ENCODE measurements at regions not wholly inside any gene's neighbourhood (a gene's known extent, or its start where the extent isn't known, plus 50 kb on each side); places are given as distances from the start of the nearest gene placed in this dataset.
"Not testable (repeated sequence)": the region's sequence is repeated elsewhere in the genome, so short reads cannot be mapped to it uniquely, and the experiment has no call there.

DNA sequence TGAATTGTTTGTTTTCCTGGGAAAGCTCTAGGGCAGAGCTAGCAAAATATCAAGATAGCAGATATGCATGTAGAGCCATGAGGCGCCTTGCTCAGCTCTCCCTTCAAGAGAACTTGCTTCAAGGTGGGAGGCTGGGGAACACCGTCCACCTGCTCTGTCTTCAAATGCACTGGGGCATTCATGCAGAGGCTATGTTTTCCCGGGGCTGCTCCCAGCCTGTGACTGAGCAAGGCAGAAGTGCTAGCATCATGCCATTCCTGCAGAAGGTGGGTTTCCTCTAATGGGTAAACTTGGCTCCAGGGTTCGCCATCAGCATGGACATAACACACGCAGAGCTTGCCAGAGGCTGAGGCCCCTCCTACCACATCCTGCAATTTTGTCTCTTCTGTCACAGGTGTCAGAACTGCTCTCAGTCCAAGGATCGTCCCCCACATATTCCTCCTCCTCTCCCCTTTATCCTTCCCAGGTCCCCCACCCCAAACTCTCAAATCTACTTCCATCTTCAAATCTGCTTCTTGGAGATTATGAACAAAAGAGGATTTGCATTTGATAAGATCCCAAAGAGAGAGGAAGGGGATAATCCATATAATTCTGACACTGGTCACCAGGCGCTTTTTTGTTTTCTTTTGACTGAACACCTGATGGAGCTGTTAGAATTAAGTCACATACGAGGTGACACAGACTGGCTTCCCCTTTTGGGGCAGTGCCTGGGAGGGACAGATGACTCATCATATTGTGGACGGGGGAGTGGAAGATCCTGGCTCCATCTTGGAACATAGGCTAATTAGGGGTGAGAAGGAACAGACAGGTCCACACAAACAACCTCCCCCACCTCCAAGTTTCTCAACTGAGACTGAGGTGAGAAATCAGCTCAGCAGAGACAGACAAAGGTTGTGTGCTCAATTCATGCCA is 85.0 kb upstream of the TAF11L2 start:
- no peaks in the 10 kb centered on the region for H3K36me3 ChIP-seq
- 53% methylated on average over 9 of the region's 9 CpGs for WGBS
- no peak overlapping the region for H3K27ac ChIP-seq (replicated peaks in 1 of 4)
- H3K4me1 ChIP-seq: no peaks in the 10 kb centered on the region
- TF ChIP-seq POLR2A (IDR thresholded peaks at IDR 0.05; ENCODE audit: low read depth) (no peak), EP300 (IDR thresholded peaks at IDR 0.05) (no peak), POLR2AphosphoS5 (IDR thresholded peaks at IDR 0.05) (no peak)
- TF ChIP-seq, protein P1, sequence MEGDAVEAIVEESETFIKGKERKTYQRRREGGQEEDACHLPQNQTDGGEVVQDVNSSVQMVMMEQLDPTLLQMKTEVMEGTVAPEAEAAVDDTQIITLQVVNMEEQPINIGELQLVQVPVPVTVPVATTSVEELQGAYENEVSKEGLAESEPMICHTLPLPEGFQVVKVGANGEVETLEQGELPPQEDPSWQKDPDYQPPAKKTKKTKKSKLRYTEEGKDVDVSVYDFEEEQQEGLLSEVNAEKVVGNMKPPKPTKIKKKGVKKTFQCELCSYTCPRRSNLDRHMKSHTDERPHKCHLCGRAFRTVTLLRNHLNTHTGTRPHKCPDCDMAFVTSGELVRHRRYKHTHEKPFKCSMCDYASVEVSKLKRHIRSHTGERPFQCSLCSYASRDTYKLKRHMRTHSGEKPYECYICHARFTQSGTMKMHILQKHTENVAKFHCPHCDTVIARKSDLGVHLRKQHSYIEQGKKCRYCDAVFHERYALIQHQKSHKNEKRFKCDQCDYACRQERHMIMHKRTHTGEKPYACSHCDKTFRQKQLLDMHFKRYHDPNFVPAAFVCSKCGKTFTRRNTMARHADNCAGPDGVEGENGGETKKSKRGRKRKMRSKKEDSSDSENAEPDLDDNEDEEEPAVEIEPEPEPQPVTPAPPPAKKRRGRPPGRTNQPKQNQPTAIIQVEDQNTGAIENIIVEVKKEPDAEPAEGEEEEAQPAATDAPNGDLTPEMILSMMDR (IDR thresholded peaks at IDR 0.05): no peak
- intact Hi-C loops (cut with DNase I): no loop called here
- no peaks in the 10 kb centered on the region for H3K27me3 ChIP-seq
- no peak overlapping the region for H3K4me3 ChIP-seq
- DNase-seq (ENCODE audit: extremely low spot score): no peak
- no peaks in the 10 kb centered on the region for H3K9me3 ChIP-seq

GRCh38 chr5:17413691-17414090 is 84.3 kb upstream of the TAF11L2 start:
- 71% methylated on average over 3 of the region's 3 CpGs for WGBS
- no peak overlapping the region for H3K27ac ChIP-seq (replicated peaks in 1 of 4)
- H3K27me3 ChIP-seq: no peaks in the 10 kb centered on the region
- no peak for DNase-seq (ENCODE audit: extremely low spot score)
- TF ChIP-seq POLR2AphosphoS5 (IDR thresholded peaks at IDR 0.05): no peak
- TF ChIP-seq POLR2A (IDR thresholded peaks at IDR 0.05; ENCODE audit: low read depth): no peak
- no peak for TF ChIP-seq EP300 (IDR thresholded peaks at IDR 0.05)
- TF ChIP-seq, protein P1 (IDR thresholded peaks at IDR 0.05): no peak
- H3K36me3 ChIP-seq: no peaks in the 10 kb centered on the region
- no peaks in the 10 kb centered on the region for H3K9me3 ChIP-seq
- H3K4me3 ChIP-seq: no peak overlapping the region
- intact Hi-C loops (cut with DNase I): no loop called here
- H3K4me1 ChIP-seq: no peaks in the 10 kb centered on the region

GRCh38 chr5:17415321-17415758 is 82.7 kb upstream of the TAF11L2 start:
- Histone ChIP-seq H3K36me3 (no peaks in the 10 kb centered on the region), H3K4me3 (no peak overlapping the region), H3K4me1 (no peaks in the 10 kb centered on the region), H3K27ac (replicated peaks in 1 of 4) (no peak overlapping the region), H3K9me3 (no peaks in the 10 kb centered on the region), H3K27me3 (no peaks in the 10 kb centered on the region)
- TF ChIP-seq POLR2AphosphoS5 (IDR thresholded peaks at IDR 0.05): no peak
- TF ChIP-seq EP300 (IDR thresholded peaks at IDR 0.05): no peak
- no peak for TF ChIP-seq POLR2A (IDR thresholded peaks at IDR 0.05; ENCODE audit: low read depth)
- TF ChIP-seq, protein P1 (IDR thresholded peaks at IDR 0.05): no peak
- DNase-seq (ENCODE audit: extremely low spot score): no peak
- intact Hi-C loops (cut with DNase I): no loop called here
- 48% methylated on average over 13 of the region's 13 CpGs for WGBS

- intact Hi-C loops (cut with DNase I); H3K27ac ChIP-seq (replicated peaks in 1 of 4); H3K4me1 ChIP-seq; DNase-seq (ENCODE audit: extremely low spot score); H3K36me3 ChIP-seq; H3K4me3 ChIP-seq; H3K27me3 ChIP-seq; H3K9me3 ChIP-seq: not testable (repeated sequence)
- WGBS: 90% methylated on average over 4 of the region's 4 CpGs
Measured at GRCh38 chr5:17416374-17416773, 81.7 kb upstream of the TAF11L2 start.

DNA sequence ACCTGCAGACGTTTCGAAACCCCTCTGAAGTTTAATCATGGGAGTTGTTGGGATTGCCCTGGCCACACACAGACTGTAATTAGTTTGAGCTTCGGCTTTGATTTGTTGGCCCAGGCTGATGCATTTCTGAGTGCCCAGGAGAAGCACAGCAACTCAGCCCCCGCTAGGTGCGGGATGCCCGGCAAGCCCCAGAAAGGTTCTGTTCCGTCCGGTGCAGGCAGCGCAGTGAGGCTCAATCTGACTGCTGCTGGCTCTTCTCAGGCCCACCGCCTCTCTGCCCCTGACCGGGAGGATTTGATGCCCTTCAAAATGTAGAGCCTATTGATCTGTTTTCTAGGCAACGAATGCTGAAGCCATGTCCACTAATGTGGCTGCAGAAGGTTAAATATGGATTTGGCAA is 73.4 kb upstream of the TAF11L2 start:
- 80% methylated on average over 7 of the region's 12 CpGs for WGBS
- DNase-seq (ENCODE audit: extremely low spot score): no peak
- intact Hi-C loops (cut with DNase I): no loop called here
- H3K4me3 ChIP-seq: no peak overlapping the region
- H3K27ac ChIP-seq (replicated peaks in 1 of 4): no peak overlapping the region
- H3K27me3 ChIP-seq: peaks cover 0 to 4% (median 0%) of the 10 kb centered on the region in 4 donors
- TF ChIP-seq, protein P1 (IDR thresholded peaks at IDR 0.05): no peak
- TF ChIP-seq POLR2AphosphoS5 (IDR thresholded peaks at IDR 0.05): no peak
- TF ChIP-seq EP300 (IDR thresholded peaks at IDR 0.05): no peak
- TF ChIP-seq POLR2A (IDR thresholded peaks at IDR 0.05; ENCODE audit: low read depth): no peak
- no peaks in the 10 kb centered on the region for H3K9me3 ChIP-seq
- no peaks in the 10 kb centered on the region for H3K4me1 ChIP-seq
- H3K36me3 ChIP-seq: no peaks in the 10 kb centered on the region
